ENCODE measurements at regions not wholly inside any gene's neighbourhood (a gene's known extent, or its start where the extent isn't known, plus 50 kb on each side); places are given as distances from the start of the nearest gene placed in this dataset.

DNA sequence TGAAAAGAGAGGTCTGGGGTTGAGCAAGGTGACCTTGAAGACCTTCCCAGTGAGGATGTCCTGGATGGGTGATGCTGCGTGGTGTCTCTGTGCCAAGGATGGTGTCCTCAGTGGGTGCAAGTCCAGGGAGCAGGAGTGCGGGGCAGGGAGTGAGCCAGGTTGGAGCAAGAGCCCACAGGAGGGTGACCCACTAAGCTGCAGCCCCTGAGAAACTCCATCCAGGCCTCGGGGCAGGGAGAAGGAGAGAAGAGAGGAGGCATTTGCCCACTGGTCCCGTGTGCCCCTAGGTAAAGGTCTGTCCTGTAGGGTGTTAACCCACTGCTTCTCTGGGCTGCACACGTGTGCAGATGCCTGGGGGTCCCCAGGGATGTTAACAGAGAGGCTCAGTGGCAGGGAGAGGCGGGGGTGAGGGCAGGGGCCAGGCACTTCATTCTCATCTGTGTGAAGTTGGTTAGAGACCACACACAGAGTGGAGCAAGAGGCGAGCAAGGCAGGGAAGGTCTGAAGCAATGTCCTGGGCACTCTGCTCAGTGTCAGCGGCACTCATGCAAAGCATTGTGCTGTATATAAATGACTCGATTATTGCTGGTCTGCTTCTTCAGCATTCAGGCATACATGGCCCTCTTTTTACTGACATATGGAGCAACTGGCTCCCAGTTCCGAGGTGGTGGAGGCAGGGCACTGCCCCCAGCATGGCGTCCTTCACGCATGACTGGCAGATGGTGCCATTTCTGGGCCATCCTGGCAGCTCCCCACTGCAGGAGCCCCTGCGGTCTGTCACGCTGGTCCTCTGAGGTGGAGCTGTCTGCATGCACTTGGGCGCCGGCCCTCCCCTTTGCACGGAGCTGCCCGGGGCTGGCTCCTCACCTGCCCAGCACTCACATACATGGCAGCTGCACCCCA is 117.2 kb upstream of the HS6ST1 start:
- H3K4me3 Mint-ChIP-seq, result no peak overlapping the region
- ChIA-PET POLR2A (no interaction called here), CTCF (no interaction called here)
- no peaks in the 10 kb centered on the region for H3K4me1 Mint-ChIP-seq
- no peak for ATAC-seq
- no peak overlapping the region for H3K27ac Mint-ChIP-seq
- TF ChIP-seq CREM (CRISPR knock-in tag; IDR thresholded peaks at IDR 0.05), result no peak
- TF ChIP-seq ZNF138 (CRISPR knock-in tag; conservative IDR thresholded peaks at IDR 0.05), result no peak
- TF ChIP-seq GTF2I (CRISPR knock-in tag; conservative IDR thresholded peaks at IDR 0.05), result no peak
- no peak for TF ChIP-seq RORB (CRISPR knock-in tag; IDR thresholded peaks at IDR 0.05)
- no peak for TF ChIP-seq HMGA2 (CRISPR knock-in tag; IDR thresholded peaks at IDR 0.05)
- TF ChIP-seq ZNF263 (CRISPR knock-in tag; IDR thresholded peaks at IDR 0.05; ENCODE audit: low read depth), result no peak
- TF ChIP-seq, protein P1, sequence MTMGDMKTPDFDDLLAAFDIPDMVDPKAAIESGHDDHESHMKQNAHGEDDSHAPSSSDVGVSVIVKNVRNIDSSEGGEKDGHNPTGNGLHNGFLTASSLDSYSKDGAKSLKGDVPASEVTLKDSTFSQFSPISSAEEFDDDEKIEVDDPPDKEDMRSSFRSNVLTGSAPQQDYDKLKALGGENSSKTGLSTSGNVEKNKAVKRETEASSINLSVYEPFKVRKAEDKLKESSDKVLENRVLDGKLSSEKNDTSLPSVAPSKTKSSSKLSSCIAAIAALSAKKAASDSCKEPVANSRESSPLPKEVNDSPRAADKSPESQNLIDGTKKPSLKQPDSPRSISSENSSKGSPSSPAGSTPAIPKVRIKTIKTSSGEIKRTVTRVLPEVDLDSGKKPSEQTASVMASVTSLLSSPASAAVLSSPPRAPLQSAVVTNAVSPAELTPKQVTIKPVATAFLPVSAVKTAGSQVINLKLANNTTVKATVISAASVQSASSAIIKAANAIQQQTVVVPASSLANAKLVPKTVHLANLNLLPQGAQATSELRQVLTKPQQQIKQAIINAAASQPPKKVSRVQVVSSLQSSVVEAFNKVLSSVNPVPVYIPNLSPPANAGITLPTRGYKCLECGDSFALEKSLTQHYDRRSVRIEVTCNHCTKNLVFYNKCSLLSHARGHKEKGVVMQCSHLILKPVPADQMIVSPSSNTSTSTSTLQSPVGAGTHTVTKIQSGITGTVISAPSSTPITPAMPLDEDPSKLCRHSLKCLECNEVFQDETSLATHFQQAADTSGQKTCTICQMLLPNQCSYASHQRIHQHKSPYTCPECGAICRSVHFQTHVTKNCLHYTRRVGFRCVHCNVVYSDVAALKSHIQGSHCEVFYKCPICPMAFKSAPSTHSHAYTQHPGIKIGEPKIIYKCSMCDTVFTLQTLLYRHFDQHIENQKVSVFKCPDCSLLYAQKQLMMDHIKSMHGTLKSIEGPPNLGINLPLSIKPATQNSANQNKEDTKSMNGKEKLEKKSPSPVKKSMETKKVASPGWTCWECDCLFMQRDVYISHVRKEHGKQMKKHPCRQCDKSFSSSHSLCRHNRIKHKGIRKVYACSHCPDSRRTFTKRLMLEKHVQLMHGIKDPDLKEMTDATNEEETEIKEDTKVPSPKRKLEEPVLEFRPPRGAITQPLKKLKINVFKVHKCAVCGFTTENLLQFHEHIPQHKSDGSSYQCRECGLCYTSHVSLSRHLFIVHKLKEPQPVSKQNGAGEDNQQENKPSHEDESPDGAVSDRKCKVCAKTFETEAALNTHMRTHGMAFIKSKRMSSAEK (CRISPR knock-in tag; IDR thresholded peaks at IDR 0.05; ENCODE audit: borderline replicate concordance), result no peak
- TF ChIP-seq GRHL2 (CRISPR knock-in tag; IDR thresholded peaks at IDR 0.05; ENCODE audit: insufficient replicate concordance, severe bottlenecking), result no peak
- TF ChIP-seq, protein P2, sequence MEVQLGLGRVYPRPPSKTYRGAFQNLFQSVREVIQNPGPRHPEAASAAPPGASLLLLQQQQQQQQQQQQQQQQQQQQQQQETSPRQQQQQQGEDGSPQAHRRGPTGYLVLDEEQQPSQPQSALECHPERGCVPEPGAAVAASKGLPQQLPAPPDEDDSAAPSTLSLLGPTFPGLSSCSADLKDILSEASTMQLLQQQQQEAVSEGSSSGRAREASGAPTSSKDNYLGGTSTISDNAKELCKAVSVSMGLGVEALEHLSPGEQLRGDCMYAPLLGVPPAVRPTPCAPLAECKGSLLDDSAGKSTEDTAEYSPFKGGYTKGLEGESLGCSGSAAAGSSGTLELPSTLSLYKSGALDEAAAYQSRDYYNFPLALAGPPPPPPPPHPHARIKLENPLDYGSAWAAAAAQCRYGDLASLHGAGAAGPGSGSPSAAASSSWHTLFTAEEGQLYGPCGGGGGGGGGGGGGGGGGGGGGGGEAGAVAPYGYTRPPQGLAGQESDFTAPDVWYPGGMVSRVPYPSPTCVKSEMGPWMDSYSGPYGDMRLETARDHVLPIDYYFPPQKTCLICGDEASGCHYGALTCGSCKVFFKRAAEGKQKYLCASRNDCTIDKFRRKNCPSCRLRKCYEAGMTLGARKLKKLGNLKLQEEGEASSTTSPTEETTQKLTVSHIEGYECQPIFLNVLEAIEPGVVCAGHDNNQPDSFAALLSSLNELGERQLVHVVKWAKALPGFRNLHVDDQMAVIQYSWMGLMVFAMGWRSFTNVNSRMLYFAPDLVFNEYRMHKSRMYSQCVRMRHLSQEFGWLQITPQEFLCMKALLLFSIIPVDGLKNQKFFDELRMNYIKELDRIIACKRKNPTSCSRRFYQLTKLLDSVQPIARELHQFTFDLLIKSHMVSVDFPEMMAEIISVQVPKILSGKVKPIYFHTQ (CRISPR knock-in tag; IDR thresholded peaks at IDR 0.05), result no peak
- TF ChIP-seq, protein P3, sequence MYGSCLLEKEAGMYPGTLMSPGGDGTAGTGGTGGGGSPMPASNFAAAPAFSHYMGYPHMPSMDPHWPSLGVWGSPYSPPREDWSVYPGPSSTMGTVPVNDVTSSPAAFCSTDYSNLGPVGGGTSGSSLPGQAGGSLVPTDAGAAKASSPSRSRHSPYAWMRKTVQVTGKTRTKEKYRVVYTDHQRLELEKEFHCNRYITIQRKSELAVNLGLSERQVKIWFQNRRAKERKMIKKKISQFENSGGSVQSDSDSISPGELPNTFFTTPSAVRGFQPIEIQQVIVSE (CRISPR knock-in tag; IDR thresholded peaks at IDR 0.05; ENCODE audit: borderline replicate concordance), result no peak
- TF ChIP-seq, protein P4, sequence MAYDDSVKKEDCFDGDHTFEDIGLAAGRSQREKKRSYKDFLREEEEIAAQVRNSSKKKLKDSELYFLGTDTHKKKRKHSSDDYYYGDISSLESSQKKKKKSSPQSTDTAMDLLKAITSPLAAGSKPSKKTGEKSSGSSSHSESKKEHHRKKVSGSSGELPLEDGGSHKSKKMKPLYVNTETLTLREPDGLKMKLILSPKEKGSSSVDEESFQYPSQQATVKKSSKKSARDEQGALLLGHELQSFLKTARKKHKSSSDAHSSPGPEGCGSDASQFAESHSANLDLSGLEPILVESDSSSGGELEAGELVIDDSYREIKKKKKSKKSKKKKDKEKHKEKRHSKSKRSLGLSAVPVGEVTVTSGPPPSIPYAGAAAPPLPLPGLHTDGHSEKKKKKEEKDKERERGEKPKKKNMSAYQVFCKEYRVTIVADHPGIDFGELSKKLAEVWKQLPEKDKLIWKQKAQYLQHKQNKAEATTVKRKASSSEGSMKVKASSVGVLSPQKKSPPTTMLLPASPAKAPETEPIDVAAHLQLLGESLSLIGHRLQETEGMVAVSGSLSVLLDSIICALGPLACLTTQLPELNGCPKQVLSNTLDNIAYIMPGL (CRISPR knock-in tag; IDR thresholded peaks at IDR 0.05), result no peak
- TF ChIP-seq, protein P5, sequence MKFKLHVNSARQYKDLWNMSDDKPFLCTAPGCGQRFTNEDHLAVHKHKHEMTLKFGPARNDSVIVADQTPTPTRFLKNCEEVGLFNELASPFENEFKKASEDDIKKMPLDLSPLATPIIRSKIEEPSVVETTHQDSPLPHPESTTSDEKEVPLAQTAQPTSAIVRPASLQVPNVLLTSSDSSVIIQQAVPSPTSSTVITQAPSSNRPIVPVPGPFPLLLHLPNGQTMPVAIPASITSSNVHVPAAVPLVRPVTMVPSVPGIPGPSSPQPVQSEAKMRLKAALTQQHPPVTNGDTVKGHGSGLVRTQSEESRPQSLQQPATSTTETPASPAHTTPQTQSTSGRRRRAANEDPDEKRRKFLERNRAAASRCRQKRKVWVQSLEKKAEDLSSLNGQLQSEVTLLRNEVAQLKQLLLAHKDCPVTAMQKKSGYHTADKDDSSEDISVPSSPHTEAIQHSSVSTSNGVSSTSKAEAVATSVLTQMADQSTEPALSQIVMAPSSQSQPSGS (CRISPR knock-in tag; IDR thresholded peaks at IDR 0.05; ENCODE audit: borderline replicate concordance, low read depth), result no peak
- H3K9me3 Mint-ChIP-seq, result no peaks in the 10 kb centered on the region
- H3K36me3 Mint-ChIP-seq, result no peaks in the 10 kb centered on the region
- no peaks in the 10 kb centered on the region; the same call in 1 of the 2 replicates for H3K27me3 Mint-ChIP-seq (ENCODE audit: low read depth)
- DNase-seq (ENCODE audit: low spot score), result no peak
